K562 (cell line): ENCODE measurements at regions not wholly inside any gene's neighbourhood (a gene's known extent, or its start where the extent isn't known, plus 50 kb on each side); places are given as distances from the start of the nearest gene placed in this dataset.

ENCODE experiments used
- CBX1 ChIP-seq: sonication (generic); IDR thresholded peaks from 2 replicates; pipeline ENCODE4 v1.6.1; 2016; ENCODE audit warnings: antibody characterized with exemption, low read depth, mild to moderate bottlenecking
- MCM2 ChIP-seq: fragments of 450-650 bp; IDR thresholded peaks from 2 replicates; pipeline ENCODE4 v1.6.1; 2017; ENCODE audit warnings: low read depth, mild to moderate bottlenecking
- NFE2L1 ChIP-seq: fragments of 450-650 bp; IDR thresholded peaks from 2 replicates; pipeline ENCODE4 v1.6.1; 2016; ENCODE audit warnings: missing genetic modification characterization, low read depth, mild to moderate bottlenecking, missing compliant biosample characterization, moderate library complexity, borderline replicate concordance
- PHF21A ChIP-seq: fragments of 450-650 bp; IDR thresholded peaks from 2 replicates; pipeline ENCODE4 v1.6.1; 2017; ENCODE audit warnings: low read depth, borderline replicate concordance
- PRMT5 ChIP-seq: sonication (generic); formaldehyde crosslinking; IDR thresholded peaks from 2 replicates; pipeline ENCODE4 v1.5.0; 2020; ENCODE audit warnings: missing genetic modification reagents
- SIX5 ChIP-seq, 2 experiments: IDR thresholded peaks; 2 replicates each; pipeline ENCODE4 v1.6.1; 2011; ENCODE audit warnings: low read length in 2 of 2, borderline replicate concordance in 1 of 2, low read depth in 1 of 2, mild to moderate bottlenecking in 1 of 2, moderate library complexity in 1 of 2; ENCODE audit not compliant: insufficient read depth in 1 of 2
- SMAD2 ChIP-seq: fragments of 150-350 bp; IDR thresholded peaks from 2 replicates; pipeline ENCODE4 v1.6.1; 2014; ENCODE audit warnings: low read depth, mild to moderate bottlenecking, low read length
- SRF ChIP-seq, 2 experiments: fragments of 250-450, 450-650 bp in 1 of 2; sonication (Bioruptor Pico) in 1 of 2; sonication (generic) in 1 of 2; formaldehyde crosslinking; IDR thresholded peaks; 2 replicates each; pipeline versions ENCODE4 v1.5.0 to v1.5.1; 2020 to 2022; ENCODE audit warnings: mild to moderate bottlenecking in 1 of 2, missing genetic modification reagents in 1 of 2
- ZNF23 ChIP-seq: fragments of 250-450 bp; sonication (Bioruptor Pico); IDR thresholded peaks from 2 replicates; pipeline ENCODE4 v1.4.0; 2020; ENCODE audit warnings: mild to moderate bottlenecking
- ZNF507 ChIP-seq: conservative IDR thresholded peaks from 2 replicates; pipeline ENCODE4 v1.6.1; 2017; ENCODE audit warnings: missing genetic modification characterization, missing compliant biosample characterization
- ZNF655 ChIP-seq: fragments of 250-450 bp; sonication (Bioruptor Pico); IDR thresholded peaks from 2 replicates; pipeline ENCODE4 v1.5.0; 2021
- TF ChIP-seq, protein P1 (sequence below): fragments of 250-450 bp; sonication (Bioruptor Pico); IDR thresholded peaks from 2 replicates; pipeline ENCODE4 v1.8.0; 2022; ENCODE audit warnings: inconsistent platforms, mild to moderate bottlenecking, moderate library complexity, borderline replicate concordance
- TF ChIP-seq, protein P2 (sequence below): fragments of 450-650 bp; formaldehyde crosslinking; IDR thresholded peaks from 2 replicates; pipeline ENCODE4 v1.4.0; 2020; ENCODE audit warnings: mild to moderate bottlenecking, moderate library complexity

- TF ChIP-seq PHF21A: no peak
- no peak for TF ChIP-seq MCM2
- TF ChIP-seq ZNF507: no peak
- TF ChIP-seq NFE2L1 (tag): no peak
- no peak for TF ChIP-seq SMAD2
- TF ChIP-seq ZNF23 (CRISPR knock-in tag): no peak
- no peak for TF ChIP-seq SRF (CRISPR knock-in tag; IDR thresholded peaks at IDR 0.05)
- TF ChIP-seq ZNF655 (CRISPR knock-in tag): no peak
- TF ChIP-seq, protein P1, sequence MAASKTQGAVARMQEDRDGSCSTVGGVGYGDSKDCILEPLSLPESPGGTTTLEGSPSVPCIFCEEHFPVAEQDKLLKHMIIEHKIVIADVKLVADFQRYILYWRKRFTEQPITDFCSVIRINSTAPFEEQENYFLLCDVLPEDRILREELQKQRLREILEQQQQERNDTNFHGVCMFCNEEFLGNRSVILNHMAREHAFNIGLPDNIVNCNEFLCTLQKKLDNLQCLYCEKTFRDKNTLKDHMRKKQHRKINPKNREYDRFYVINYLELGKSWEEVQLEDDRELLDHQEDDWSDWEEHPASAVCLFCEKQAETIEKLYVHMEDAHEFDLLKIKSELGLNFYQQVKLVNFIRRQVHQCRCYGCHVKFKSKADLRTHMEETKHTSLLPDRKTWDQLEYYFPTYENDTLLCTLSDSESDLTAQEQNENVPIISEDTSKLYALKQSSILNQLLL (CRISPR knock-in tag): no peak
- TF ChIP-seq PRMT5 (CRISPR knock-in tag): no peak
- TF ChIP-seq, protein P2, sequence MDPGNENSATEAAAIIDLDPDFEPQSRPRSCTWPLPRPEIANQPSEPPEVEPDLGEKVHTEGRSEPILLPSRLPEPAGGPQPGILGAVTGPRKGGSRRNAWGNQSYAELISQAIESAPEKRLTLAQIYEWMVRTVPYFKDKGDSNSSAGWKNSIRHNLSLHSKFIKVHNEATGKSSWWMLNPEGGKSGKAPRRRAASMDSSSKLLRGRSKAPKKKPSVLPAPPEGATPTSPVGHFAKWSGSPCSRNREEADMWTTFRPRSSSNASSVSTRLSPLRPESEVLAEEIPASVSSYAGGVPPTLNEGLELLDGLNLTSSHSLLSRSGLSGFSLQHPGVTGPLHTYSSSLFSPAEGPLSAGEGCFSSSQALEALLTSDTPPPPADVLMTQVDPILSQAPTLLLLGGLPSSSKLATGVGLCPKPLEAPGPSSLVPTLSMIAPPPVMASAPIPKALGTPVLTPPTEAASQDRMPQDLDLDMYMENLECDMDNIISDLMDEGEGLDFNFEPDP (CRISPR knock-in tag): no peak
- no peak for TF ChIP-seq CBX1
- no peak for TF ChIP-seq SIX5 (IDR thresholded peaks at IDR 0.05; ENCODE audit: borderline replicate concordance in 1 of 2, insufficient read depth in 1 of 2, low read depth in 1 of 2, low read length in 2 of 2)
Measured at GRCh38 chr2:191597186-191597751, 80.7 kb upstream of the NABP1 start (continued).
